KMS-11 (cell line): ENCODE measurements at regions not wholly inside any gene's neighbourhood (a gene's known extent, or its start where the extent isn't known, plus 50 kb on each side); places are given as distances from the start of the nearest gene placed in this dataset.

Source experiments
- H2AFZ ChIP-seq: fragments of 200-600 bp; sonication (generic); 2 replicates; pipeline ENCODE4 v1.6.1; 2016; ENCODE audit warnings: antibody characterized with exemption, mixed run types, low read depth
- H3K27ac ChIP-seq: fragments of 200-600 bp; sonication (generic); 2 replicates; pipeline ENCODE4 v1.6.1; 2016; ENCODE audit warnings: mild to moderate bottlenecking, mixed run types
- H3K27me3 ChIP-seq: fragments of 200-600 bp; sonication (generic); 2 replicates; pipeline ENCODE4 v1.6.1; 2017; ENCODE audit warnings: mild to moderate bottlenecking, low read depth, mixed run types, moderate library complexity; ENCODE audit not compliant: insufficient read depth
- H3K36me3 ChIP-seq: fragments of 200-600 bp; sonication (generic); 2 replicates; pipeline ENCODE4 v1.6.1; 2017; ENCODE audit warnings: mild to moderate bottlenecking, mixed run types; ENCODE audit not compliant: insufficient read depth
- H3K4me1 ChIP-seq: fragments of 200-600 bp; sonication (generic); 2 replicates; pipeline ENCODE4 v1.6.1; 2016; ENCODE audit warnings: mild to moderate bottlenecking, low read depth, mixed run types; ENCODE audit not compliant: poor library complexity, severe bottlenecking
- H3K4me2 ChIP-seq: fragments of 200-600 bp; sonication (generic); 2 replicates; pipeline ENCODE4 v1.7.0; 2016; ENCODE audit warnings: mild to moderate bottlenecking, mixed run types
- H3K4me3 ChIP-seq: fragments of 200-600 bp; sonication (generic); IDR thresholded peaks from 2 replicates; pipeline ENCODE4 v1.6.1; 2017; ENCODE audit warnings: low read depth, low read length, mixed read lengths; ENCODE audit not compliant: insufficient read depth
- H3K79me2 ChIP-seq: fragments of 200-600 bp; sonication (generic); 2 replicates; pipeline ENCODE4 v1.6.1; 2016; ENCODE audit warnings: low read depth, mixed run types; ENCODE audit not compliant: insufficient read depth
- H3K9ac ChIP-seq: fragments of 200-600 bp; sonication (generic); 2 replicates; pipeline ENCODE4 v1.6.1; 2016; ENCODE audit warnings: mild to moderate bottlenecking, mixed run types
- H4K20me1 ChIP-seq: fragments of 200-600 bp; sonication (generic); 2 replicates; pipeline ENCODE4 v1.6.1; 2016; ENCODE audit warnings: mild to moderate bottlenecking, mixed run types; ENCODE audit not compliant: insufficient read depth
- CTCF ChIP-seq: fragments of 200-600 bp; sonication (generic); conservative IDR thresholded peaks from 2 replicates; pipeline ENCODE4 v1.6.1; 2017; ENCODE audit warnings: low read depth, mild to moderate bottlenecking, antibody characterized with exemption, low read length, moderate library complexity, mixed read lengths

- no peaks in the 10 kb centered on the region for H4K20me1 ChIP-seq
- H3K79me2 ChIP-seq: no peaks in the 10 kb centered on the region
- TF ChIP-seq CTCF: no peak
- no peak overlapping the region for H3K27ac ChIP-seq
- H3K27me3 ChIP-seq: no peaks in the 10 kb centered on the region
- no peak overlapping the region for H3K4me3 ChIP-seq
- no peak overlapping the region for H3K9ac ChIP-seq
- no peak overlapping the region for H3K4me2 ChIP-seq
- H2AFZ ChIP-seq: no peak overlapping the region
- peaks cover 22% of the 10 kb centered on the region for H3K4me1 ChIP-seq
- H3K36me3 ChIP-seq: no peaks in the 10 kb centered on the region
Observed at GRCh38 chr14:49189375-49189774, 396.8 kb downstream of the RPS29 start.

GRCh38 chr14:49187799-49188198 lies 398.4 kb downstream of the RPS29 start:
- Histone ChIP-seq H3K4me3 (no peak overlapping the region), H3K4me1 (peaks cover 6% of the 10 kb centered on the region), H3K27me3 (no peaks in the 10 kb centered on the region), H3K36me3 (no peaks in the 10 kb centered on the region), H4K20me1 (no peaks in the 10 kb centered on the region), H3K9ac (no peak overlapping the region), H3K4me2 (no peak overlapping the region), H3K79me2 (no peaks in the 10 kb centered on the region), H3K27ac (no peak overlapping the region), H2AFZ (no peak overlapping the region)
- TF ChIP-seq CTCF: no peak

GRCh38 chr14:49173765-49174373 lies 412.3 kb downstream of the RPS29 start:
- no peaks in the 10 kb centered on the region for H3K36me3 ChIP-seq
- H2AFZ ChIP-seq: no peak overlapping the region
- H3K79me2 ChIP-seq: no peaks in the 10 kb centered on the region
- H3K27ac ChIP-seq: no peak overlapping the region
- H3K27me3 ChIP-seq: no peaks in the 10 kb centered on the region
- no peaks in the 10 kb centered on the region for H3K4me1 ChIP-seq
- H3K4me3 ChIP-seq: no peak overlapping the region
- H4K20me1 ChIP-seq: no peaks in the 10 kb centered on the region
- H3K4me2 ChIP-seq: no peak overlapping the region
- peak; percentile 72 for TF ChIP-seq CTCF
- H3K9ac ChIP-seq: no peak overlapping the region

DNA sequence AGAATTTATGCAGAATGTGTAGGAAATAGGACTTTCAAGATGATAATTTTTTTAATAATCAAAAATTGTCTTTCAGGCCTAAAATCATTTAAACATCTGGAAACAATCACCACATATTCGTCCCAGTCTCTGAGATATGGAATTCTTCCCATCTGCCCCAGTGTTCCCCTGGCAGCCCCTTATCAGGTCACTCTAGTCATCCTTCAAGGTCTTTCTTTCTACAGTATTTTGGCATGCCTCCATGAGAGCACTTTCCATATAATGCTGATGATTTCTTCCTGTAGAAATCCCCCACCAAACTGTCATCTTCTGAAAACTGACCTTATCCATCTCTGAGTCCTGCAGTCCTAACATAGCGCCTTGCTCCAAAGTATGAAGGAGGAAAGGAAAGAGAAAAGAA lies 422.1 kb downstream of the RPS29 start:
- Histone ChIP-seq H3K4me2 (no peak overlapping the region), H4K20me1 (no peaks in the 10 kb centered on the region), H3K36me3 (no peaks in the 10 kb centered on the region), H2AFZ (no peak overlapping the region), H3K27me3 (no peaks in the 10 kb centered on the region), H3K79me2 (no peaks in the 10 kb centered on the region), H3K9ac (no peak overlapping the region), H3K4me3 (no peak overlapping the region), H3K27ac (no peak overlapping the region), H3K4me1 (no peaks in the 10 kb centered on the region)
- TF ChIP-seq CTCF: no peak
